HL-60 (cell line): ENCODE measurements at regions not wholly inside any gene's neighbourhood (a gene's known extent, or its start where the extent isn't known, plus 50 kb on each side); places are given as distances from the start of the nearest gene placed in this dataset.

Source experiments
- POLR2AphosphoS5 ChIP-seq: IDR thresholded peaks from 2 replicates; pipeline ENCODE4 v1.6.1; 2012; ENCODE audit warnings: low read depth
- TF ChIP-seq, protein P1 (sequence below): IDR thresholded peaks from one replicate; pipeline ENCODE4 v1.5.1; 2011; ENCODE audit warnings: low read length, control low read depth, inconsistent platforms; ENCODE audit not compliant: insufficient read depth
- TF ChIP-seq, protein P2 (sequence below): IDR thresholded peaks from 2 replicates; pipeline ENCODE4 v1.6.1; 2012; ENCODE audit warnings: low read depth; ENCODE audit not compliant: insufficient replicate concordance

DNA sequence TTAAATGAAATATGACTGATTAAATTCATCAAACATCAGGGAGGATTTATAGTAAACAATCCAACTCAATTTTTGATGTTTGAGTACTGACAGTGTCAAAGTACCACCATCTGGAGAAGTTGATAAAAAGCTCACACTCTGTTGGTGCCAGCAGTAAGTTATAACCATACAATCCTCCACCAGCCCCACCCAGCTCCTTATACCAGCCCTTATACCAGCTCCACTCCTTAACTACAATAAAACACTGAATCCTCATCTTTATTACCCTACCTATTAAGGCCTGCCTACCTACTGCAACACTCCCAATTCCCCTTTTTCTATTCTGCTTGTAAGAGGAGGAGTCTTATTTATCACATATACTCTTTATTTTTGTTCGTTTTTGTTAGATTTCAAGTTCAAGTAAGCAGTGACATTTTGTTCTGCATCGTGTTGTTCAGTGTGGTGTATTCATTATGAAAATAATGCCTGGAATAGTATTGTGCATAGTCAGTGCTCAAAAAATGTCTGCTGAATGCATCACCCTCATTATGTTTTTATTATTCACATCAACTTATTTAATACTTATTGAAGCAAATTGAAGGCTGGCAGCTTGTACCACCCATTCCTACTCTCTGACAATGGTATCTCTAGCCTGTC, 954.7 kb upstream of the ADGRB3 start:
- TF ChIP-seq, protein P1, sequence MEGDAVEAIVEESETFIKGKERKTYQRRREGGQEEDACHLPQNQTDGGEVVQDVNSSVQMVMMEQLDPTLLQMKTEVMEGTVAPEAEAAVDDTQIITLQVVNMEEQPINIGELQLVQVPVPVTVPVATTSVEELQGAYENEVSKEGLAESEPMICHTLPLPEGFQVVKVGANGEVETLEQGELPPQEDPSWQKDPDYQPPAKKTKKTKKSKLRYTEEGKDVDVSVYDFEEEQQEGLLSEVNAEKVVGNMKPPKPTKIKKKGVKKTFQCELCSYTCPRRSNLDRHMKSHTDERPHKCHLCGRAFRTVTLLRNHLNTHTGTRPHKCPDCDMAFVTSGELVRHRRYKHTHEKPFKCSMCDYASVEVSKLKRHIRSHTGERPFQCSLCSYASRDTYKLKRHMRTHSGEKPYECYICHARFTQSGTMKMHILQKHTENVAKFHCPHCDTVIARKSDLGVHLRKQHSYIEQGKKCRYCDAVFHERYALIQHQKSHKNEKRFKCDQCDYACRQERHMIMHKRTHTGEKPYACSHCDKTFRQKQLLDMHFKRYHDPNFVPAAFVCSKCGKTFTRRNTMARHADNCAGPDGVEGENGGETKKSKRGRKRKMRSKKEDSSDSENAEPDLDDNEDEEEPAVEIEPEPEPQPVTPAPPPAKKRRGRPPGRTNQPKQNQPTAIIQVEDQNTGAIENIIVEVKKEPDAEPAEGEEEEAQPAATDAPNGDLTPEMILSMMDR = no peak
- no peak for TF ChIP-seq POLR2AphosphoS5
- TF ChIP-seq, protein P2, sequence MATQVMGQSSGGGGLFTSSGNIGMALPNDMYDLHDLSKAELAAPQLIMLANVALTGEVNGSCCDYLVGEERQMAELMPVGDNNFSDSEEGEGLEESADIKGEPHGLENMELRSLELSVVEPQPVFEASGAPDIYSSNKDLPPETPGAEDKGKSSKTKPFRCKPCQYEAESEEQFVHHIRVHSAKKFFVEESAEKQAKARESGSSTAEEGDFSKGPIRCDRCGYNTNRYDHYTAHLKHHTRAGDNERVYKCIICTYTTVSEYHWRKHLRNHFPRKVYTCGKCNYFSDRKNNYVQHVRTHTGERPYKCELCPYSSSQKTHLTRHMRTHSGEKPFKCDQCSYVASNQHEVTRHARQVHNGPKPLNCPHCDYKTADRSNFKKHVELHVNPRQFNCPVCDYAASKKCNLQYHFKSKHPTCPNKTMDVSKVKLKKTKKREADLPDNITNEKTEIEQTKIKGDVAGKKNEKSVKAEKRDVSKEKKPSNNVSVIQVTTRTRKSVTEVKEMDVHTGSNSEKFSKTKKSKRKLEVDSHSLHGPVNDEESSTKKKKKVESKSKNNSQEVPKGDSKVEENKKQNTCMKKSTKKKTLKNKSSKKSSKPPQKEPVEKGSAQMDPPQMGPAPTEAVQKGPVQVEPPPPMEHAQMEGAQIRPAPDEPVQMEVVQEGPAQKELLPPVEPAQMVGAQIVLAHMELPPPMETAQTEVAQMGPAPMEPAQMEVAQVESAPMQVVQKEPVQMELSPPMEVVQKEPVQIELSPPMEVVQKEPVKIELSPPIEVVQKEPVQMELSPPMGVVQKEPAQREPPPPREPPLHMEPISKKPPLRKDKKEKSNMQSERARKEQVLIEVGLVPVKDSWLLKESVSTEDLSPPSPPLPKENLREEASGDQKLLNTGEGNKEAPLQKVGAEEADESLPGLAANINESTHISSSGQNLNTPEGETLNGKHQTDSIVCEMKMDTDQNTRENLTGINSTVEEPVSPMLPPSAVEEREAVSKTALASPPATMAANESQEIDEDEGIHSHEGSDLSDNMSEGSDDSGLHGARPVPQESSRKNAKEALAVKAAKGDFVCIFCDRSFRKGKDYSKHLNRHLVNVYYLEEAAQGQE = no peak
